Fibroblast of lung (primary cell): ENCODE measurements at regions not wholly inside any gene's neighbourhood (a gene's known extent, or its start where the extent isn't known, plus 50 kb on each side); places are given as distances from the start of the nearest gene placed in this dataset.

Experiments
- DNase-seq, 2 donors: peaks; one replicate each; pipeline versions ENCODE4 v3.0.0 to v3.0.0-alpha.2; 2010; ENCODE audit warnings: low read depth in 2 of 2
- H2AFZ ChIP-seq: 2 replicates; pipeline ENCODE4 v1.5.1; 2012; ENCODE audit warnings: low read length, control low read depth, inconsistent platforms
- H3K27ac ChIP-seq: 2 replicates; pipeline ENCODE4 v1.5.1; 2011; ENCODE audit warnings: low read length, control low read depth; ENCODE audit not compliant: insufficient read depth
- H3K27me3 ChIP-seq: 2 replicates; pipeline ENCODE4 v1.5.1; 2011; ENCODE audit warnings: mild to moderate bottlenecking, low read length; ENCODE audit not compliant: control insufficient read depth, insufficient read depth
- H3K36me3 ChIP-seq: 2 replicates; pipeline ENCODE4 v1.5.1; 2011; ENCODE audit warnings: low read length; ENCODE audit not compliant: control insufficient read depth, insufficient read depth
- H3K4me1 ChIP-seq: 2 replicates; pipeline ENCODE4 v1.5.1; 2011; ENCODE audit warnings: low read length; ENCODE audit not compliant: control insufficient read depth, insufficient read depth; ENCODE audit errors: extremely low read depth
- H3K4me2 ChIP-seq: 2 replicates; pipeline ENCODE4 v1.5.1; 2011; ENCODE audit warnings: low read length, control low read depth; ENCODE audit not compliant: insufficient read depth; ENCODE audit errors: extremely low read depth
- H3K4me3 ChIP-seq, 4 experiments: fragments of 200-600 bp in 1 of 4; sonication (generic) in 1 of 4; replicated peaks in 1 of 4; 2 replicates each; pipeline ENCODE4 v1.5.1; 2011 to 2016; ENCODE audit warnings: low read length in 4 of 4, low read depth in 3 of 4, mild to moderate bottlenecking in 3 of 4, control low read depth in 2 of 4, inconsistent platforms in 1 of 4, mixed read lengths in 1 of 4; ENCODE audit not compliant: insufficient read depth in 1 of 4; ENCODE audit errors: control extremely low read depth in 1 of 4
- H3K79me2 ChIP-seq: 2 replicates; pipeline ENCODE4 v1.5.1; 2012; ENCODE audit warnings: mild to moderate bottlenecking, low read length, inconsistent platforms; ENCODE audit not compliant: control insufficient read depth, insufficient read depth
- H3K9ac ChIP-seq: 2 replicates; pipeline ENCODE4 v1.5.1; 2011; ENCODE audit warnings: mild to moderate bottlenecking, low read length, control low read depth; ENCODE audit not compliant: insufficient read depth
- H3K9me3 ChIP-seq: 2 replicates; pipeline ENCODE4 v1.5.1; 2012; ENCODE audit warnings: low read depth, low read length; ENCODE audit not compliant: control insufficient read depth, insufficient read depth
- H4K20me1 ChIP-seq: 2 replicates; pipeline ENCODE4 v1.5.1; 2011; ENCODE audit warnings: low read length; ENCODE audit not compliant: control insufficient read depth, insufficient read depth; ENCODE audit errors: extremely low read depth
- CTCF ChIP-seq, 2 donors: IDR thresholded peaks in 1 of 2; conservative IDR thresholded peaks in 1 of 2; 1 replicate in 1 of 2; 2 replicates in 1 of 2; pipeline ENCODE4 v1.5.1; 2011 to 2012; ENCODE audit warnings: low read length in 2 of 2, control low read depth in 1 of 2, inconsistent platforms in 1 of 2, low read depth in 1 of 2, mild to moderate bottlenecking in 1 of 2
- EZH2 ChIP-seq: IDR thresholded peaks from 2 replicates; pipeline ENCODE4 v1.5.1; 2012; ENCODE audit warnings: low read length, control low read depth, mild to moderate bottlenecking; ENCODE audit errors: missing control alignments

GRCh38 chr10:111879969-111880368 lies 303.6 kb downstream of the GPAM start:
- no peaks in the 10 kb centered on the region for H4K20me1 ChIP-seq
- no peak for TF ChIP-seq EZH2
- TF ChIP-seq CTCF (conservative IDR thresholded peaks at IDR 0.05 in 1 of 2, IDR thresholded peaks at IDR 0.05 in 1 of 2; ENCODE audit: low read depth in 1 of 2, low read length in 2 of 2) = no peak
- H3K36me3 ChIP-seq = no peaks in the 10 kb centered on the region
- H3K27ac ChIP-seq = no peak overlapping the region
- H3K9ac ChIP-seq = no peak overlapping the region
- H3K4me3 ChIP-seq = no peak overlapping the region
- DNase-seq = no peak
- no peak overlapping the region for H2AFZ ChIP-seq
- H3K4me2 ChIP-seq = no peak overlapping the region
- no peaks in the 10 kb centered on the region for H3K27me3 ChIP-seq
- no peaks in the 10 kb centered on the region for H3K9me3 ChIP-seq
- H3K79me2 ChIP-seq = no peaks in the 10 kb centered on the region
- no peaks in the 10 kb centered on the region for H3K4me1 ChIP-seq

DNA sequence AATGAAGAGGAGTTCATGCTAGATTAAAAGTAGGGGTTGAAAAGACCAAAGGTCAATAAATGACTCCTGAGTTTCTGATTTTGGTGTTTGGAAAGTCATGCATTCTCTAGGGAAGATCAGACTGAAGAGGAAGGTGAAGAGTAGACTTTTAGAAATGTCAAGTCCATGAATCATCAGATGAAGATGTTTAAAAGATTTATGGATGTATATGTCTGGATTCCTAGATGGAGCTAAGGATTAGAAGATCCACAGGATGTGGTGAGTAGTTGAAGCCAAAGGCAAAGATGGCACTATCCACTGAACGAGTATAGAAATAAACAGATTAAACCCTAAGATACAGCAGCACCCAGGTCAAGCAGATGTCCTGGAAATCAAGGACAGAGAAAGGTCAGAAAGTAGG lies 298.5 kb downstream of the GPAM start:
- Histone ChIP-seq H4K20me1 (no peaks in the 10 kb centered on the region), H3K9me3 (no peaks in the 10 kb centered on the region), H2AFZ (no peak overlapping the region), H3K27me3 (no peaks in the 10 kb centered on the region), H3K79me2 (no peaks in the 10 kb centered on the region), H3K9ac (no peak overlapping the region), H3K4me1 (no peaks in the 10 kb centered on the region), H3K4me3 (no peak overlapping the region), H3K36me3 (no peaks in the 10 kb centered on the region), H3K4me2 (no peak overlapping the region), H3K27ac (no peak overlapping the region)
- TF ChIP-seq EZH2 (no peak), CTCF (conservative IDR thresholded peaks at IDR 0.05 in 1 of 2, IDR thresholded peaks at IDR 0.05 in 1 of 2; ENCODE audit: low read depth in 1 of 2, low read length in 2 of 2) (no peak)
- DNase-seq = no peak

GRCh38 chr10:111885919-111886318 lies 297.6 kb downstream of the GPAM start:
- H3K79me2 ChIP-seq = no peaks in the 10 kb centered on the region
- no peaks in the 10 kb centered on the region for H3K36me3 ChIP-seq
- H3K4me3 ChIP-seq = no peak overlapping the region
- no peak overlapping the region for H3K9ac ChIP-seq
- no peak for TF ChIP-seq CTCF (conservative IDR thresholded peaks at IDR 0.05 in 1 of 2, IDR thresholded peaks at IDR 0.05 in 1 of 2; ENCODE audit: low read depth in 1 of 2, low read length in 2 of 2)
- no peak for TF ChIP-seq EZH2
- no peak overlapping the region for H3K27ac ChIP-seq
- H3K4me1 ChIP-seq = no peaks in the 10 kb centered on the region
- H4K20me1 ChIP-seq = no peaks in the 10 kb centered on the region
- H3K27me3 ChIP-seq = no peaks in the 10 kb centered on the region
- DNase-seq = no peak
- H2AFZ ChIP-seq = no peak overlapping the region
- H3K9me3 ChIP-seq = no peaks in the 10 kb centered on the region
- H3K4me2 ChIP-seq = no peak overlapping the region
